Body of pancreas (tissue), 4 donors: ENCODE measurements at regions not wholly inside any gene's neighbourhood (a gene's known extent, or its start where the extent isn't known, plus 50 kb on each side); places are given as distances from the start of the nearest gene placed in this dataset.

ENCODE experiments used
- POLR2A ChIP-seq, 3 donors: fragments of 450-650 bp; IDR thresholded peaks; one replicate each; pipeline ENCODE4 v1.6.1; 2016; ENCODE audit warnings: antibody characterized with exemption in 3 of 3, mild to moderate bottlenecking in 2 of 3
- TF ChIP-seq, protein P1 (sequence below), 7 experiments: fragments of 450-650 bp in 4 of 7; fragments of 200-600 bp in 3 of 7; sonication (generic) in 3 of 7; IDR thresholded peaks; one replicate each; pipeline ENCODE4 v1.5.1; 2016 to 2019; ENCODE audit warnings: antibody characterized with exemption in 7 of 7

DNA sequence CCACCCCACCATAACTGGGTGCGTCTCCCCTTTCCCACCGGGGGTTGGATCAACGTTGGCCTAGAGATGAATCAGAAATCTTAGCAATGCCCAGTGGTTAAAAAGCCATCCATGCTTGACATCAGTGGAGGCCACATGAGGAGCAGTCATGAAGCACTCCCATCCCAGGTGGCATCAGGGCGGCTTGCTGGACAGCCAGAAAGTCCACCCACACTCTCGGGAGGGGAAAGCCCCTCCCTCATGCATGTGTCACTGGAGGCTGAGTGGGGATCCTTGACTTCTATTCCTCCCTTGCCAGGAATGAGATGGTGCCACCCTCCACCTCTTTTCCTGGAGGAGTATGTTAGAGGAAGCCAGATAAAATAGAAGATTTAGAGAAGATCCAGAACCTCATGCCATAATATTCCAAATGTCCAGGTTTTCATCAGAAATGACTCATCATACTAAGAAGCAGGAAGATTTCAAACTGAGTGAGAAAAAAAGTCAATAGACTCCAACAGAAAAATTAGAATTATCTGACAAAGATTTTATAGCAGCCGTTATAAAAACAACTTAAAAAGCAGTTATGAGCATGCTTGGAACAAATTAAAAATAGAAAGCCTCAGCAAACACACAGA is 507.1 kb upstream of the ID2 start:
- TF ChIP-seq, protein P1, sequence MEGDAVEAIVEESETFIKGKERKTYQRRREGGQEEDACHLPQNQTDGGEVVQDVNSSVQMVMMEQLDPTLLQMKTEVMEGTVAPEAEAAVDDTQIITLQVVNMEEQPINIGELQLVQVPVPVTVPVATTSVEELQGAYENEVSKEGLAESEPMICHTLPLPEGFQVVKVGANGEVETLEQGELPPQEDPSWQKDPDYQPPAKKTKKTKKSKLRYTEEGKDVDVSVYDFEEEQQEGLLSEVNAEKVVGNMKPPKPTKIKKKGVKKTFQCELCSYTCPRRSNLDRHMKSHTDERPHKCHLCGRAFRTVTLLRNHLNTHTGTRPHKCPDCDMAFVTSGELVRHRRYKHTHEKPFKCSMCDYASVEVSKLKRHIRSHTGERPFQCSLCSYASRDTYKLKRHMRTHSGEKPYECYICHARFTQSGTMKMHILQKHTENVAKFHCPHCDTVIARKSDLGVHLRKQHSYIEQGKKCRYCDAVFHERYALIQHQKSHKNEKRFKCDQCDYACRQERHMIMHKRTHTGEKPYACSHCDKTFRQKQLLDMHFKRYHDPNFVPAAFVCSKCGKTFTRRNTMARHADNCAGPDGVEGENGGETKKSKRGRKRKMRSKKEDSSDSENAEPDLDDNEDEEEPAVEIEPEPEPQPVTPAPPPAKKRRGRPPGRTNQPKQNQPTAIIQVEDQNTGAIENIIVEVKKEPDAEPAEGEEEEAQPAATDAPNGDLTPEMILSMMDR (IDR thresholded peaks at IDR 0.05): no peak
- no peak for TF ChIP-seq POLR2A (IDR thresholded peaks at IDR 0.05)
